MM.1S (cell line): ENCODE measurements at regions not wholly inside any gene's neighbourhood (a gene's known extent, or its start where the extent isn't known, plus 50 kb on each side); places are given as distances from the start of the nearest gene placed in this dataset.

ENCODE experiments used
- DNase-seq: peaks from one replicate; pipeline ENCODE4 v3.0.0-alpha.2; 2015
- H2AFZ ChIP-seq: fragments of 300-600 bp; sonication (generic); 2 replicates; pipeline ENCODE4 v1.6.0; 2016; ENCODE audit warnings: antibody characterized with exemption, low read length
- H3F3A ChIP-seq: fragments of 300-600 bp; sonication (generic); 2 replicates; pipeline ENCODE4 v1.6.1; 2016; ENCODE audit warnings: mild to moderate bottlenecking, antibody characterized with exemption, low read length, moderate library complexity, mixed read lengths; ENCODE audit not compliant: insufficient read depth
- H3K27ac ChIP-seq: fragments of 300-600 bp; sonication (generic); 2 replicates; pipeline ENCODE4 v1.5.1; 2016; ENCODE audit warnings: mild to moderate bottlenecking, low read length
- H3K27me3 ChIP-seq: fragments of 300-600 bp; sonication (generic); replicated peaks from 2 replicates; pipeline ENCODE4 v1.6.0; 2016; ENCODE audit warnings: low read length; ENCODE audit not compliant: insufficient read depth
- H3K36me3 ChIP-seq: fragments of 300-600 bp; sonication (generic); replicated peaks from 2 replicates; pipeline ENCODE4 v1.6.1; 2016; ENCODE audit warnings: mild to moderate bottlenecking, low read length, mixed read lengths; ENCODE audit not compliant: insufficient read depth
- H3K4me1 ChIP-seq: fragments of 300-600 bp; sonication (generic); 2 replicates; pipeline ENCODE4 v1.6.1; 2016; ENCODE audit warnings: low read length, mixed read lengths
- H3K4me2 ChIP-seq: fragments of 300-600 bp; sonication (generic); 2 replicates; pipeline ENCODE4 v1.6.0; 2016; ENCODE audit warnings: low read depth, low read length
- H3K4me3 ChIP-seq: fragments of 300-600 bp; sonication (generic); 2 replicates; pipeline ENCODE4 v1.5.1; 2016; ENCODE audit warnings: low read length, mixed read lengths
- H3K79me2 ChIP-seq: fragments of 300-600 bp; sonication (generic); 2 replicates; pipeline ENCODE4 v1.6.1; 2016; ENCODE audit warnings: mixed run types, low read length, mixed read lengths
- H3K9ac ChIP-seq: fragments of 300-600 bp; sonication (generic); 2 replicates; pipeline ENCODE4 v1.6.1; 2016; ENCODE audit warnings: low read length, mixed read lengths
- H3K9me2 ChIP-seq: fragments of 300-600 bp; sonication (generic); replicated peaks from 2 replicates; pipeline ENCODE4 v1.6.1; 2016; ENCODE audit warnings: mild to moderate bottlenecking, low read length, mixed read lengths; ENCODE audit not compliant: insufficient read depth
- H3K9me3 ChIP-seq: fragments of 300-600 bp; sonication (generic); replicated peaks from 2 replicates; pipeline ENCODE4 v1.6.1; 2016; ENCODE audit warnings: mild to moderate bottlenecking, low read length, mixed read lengths; ENCODE audit not compliant: insufficient read depth
- H4K20me1 ChIP-seq: fragments of 300-600 bp; sonication (generic); 2 replicates; pipeline ENCODE4 v1.6.1; 2016; ENCODE audit warnings: mild to moderate bottlenecking, low read length, moderate library complexity, mixed read lengths; ENCODE audit not compliant: insufficient read depth
- CTCF ChIP-seq: fragments of 300-600 bp; sonication (generic); IDR thresholded peaks from 2 replicates; pipeline ENCODE4 v1.5.1; 2016; ENCODE audit warnings: antibody characterized with exemption, low read length, mixed read lengths
- EZH2 ChIP-seq: fragments of 300-600 bp; sonication (generic); optimal IDR thresholded peaks from 2 replicates; pipeline ENCODE3; 2017; ENCODE audit warnings: low read depth, mild to moderate bottlenecking, antibody characterized with exemption, low read length, mixed read lengths
- EZH2phosphoT487 ChIP-seq: fragments of 300-600 bp; sonication (generic); IDR thresholded peaks from 2 replicates; pipeline ENCODE4 v1.6.1; 2018; ENCODE audit warnings: antibody characterized with exemption, low read length

- Histone ChIP-seq H3K27me3 (no peaks in the 10 kb centered on the region), H2AFZ (no peak overlapping the region), H3K79me2 (no peaks in the 10 kb centered on the region), H4K20me1 (no peaks in the 10 kb centered on the region), H3K27ac (no peak overlapping the region), H3K4me3 (no peak overlapping the region), H3K9ac (no peak overlapping the region), H3K9me3 (no peaks in the 10 kb centered on the region), H3F3A (no peaks in the 10 kb centered on the region), H3K9me2 (no peaks in the 10 kb centered on the region), H3K36me3 (no peaks in the 10 kb centered on the region), H3K4me1 (no peaks in the 10 kb centered on the region), H3K4me2 (no peak overlapping the region)
- DNase-seq = no peak
- TF ChIP-seq EZH2phosphoT487 = no peak
- no peak for TF ChIP-seq CTCF
- TF ChIP-seq EZH2 = no peak
Observed at GRCh38 chr1:21357161-21357560, 66.9 kb upstream of the ECE1 start.

DNA sequence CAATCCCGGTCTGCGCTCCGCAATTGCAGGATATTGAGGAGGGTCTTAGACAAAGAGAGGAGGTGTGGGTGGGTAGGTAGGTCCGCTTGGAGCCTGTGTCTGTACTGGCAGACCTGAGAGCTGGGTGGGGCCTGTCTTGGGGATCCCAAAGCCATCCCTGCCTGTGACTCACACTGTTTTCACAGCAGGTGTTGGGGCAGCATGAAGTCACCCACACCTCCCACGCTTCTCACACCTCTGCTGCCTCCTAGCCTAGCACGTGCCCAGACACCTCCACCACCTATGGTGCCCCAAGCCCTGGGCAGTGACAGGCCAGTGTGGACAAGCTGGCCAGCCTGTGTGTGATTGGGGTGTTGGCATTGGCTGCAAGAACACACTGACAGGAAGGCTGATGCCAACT, 65.7 kb upstream of the ECE1 start:
- no peaks in the 10 kb centered on the region for H3K9me3 ChIP-seq
- H3K9ac ChIP-seq = no peak overlapping the region
- H3K4me1 ChIP-seq = no peaks in the 10 kb centered on the region
- TF ChIP-seq EZH2phosphoT487 = no peak
- no peak for TF ChIP-seq CTCF
- TF ChIP-seq EZH2 = no peak
- H3F3A ChIP-seq = no peaks in the 10 kb centered on the region
- no peak overlapping the region for H3K4me3 ChIP-seq
- H3K36me3 ChIP-seq = no peaks in the 10 kb centered on the region
- H2AFZ ChIP-seq = no peak overlapping the region
- H3K27me3 ChIP-seq = no peaks in the 10 kb centered on the region
- no peak overlapping the region for H3K27ac ChIP-seq
- H3K79me2 ChIP-seq = no peaks in the 10 kb centered on the region
- H3K9me2 ChIP-seq = no peaks in the 10 kb centered on the region
- H4K20me1 ChIP-seq = no peaks in the 10 kb centered on the region
- no peak overlapping the region for H3K4me2 ChIP-seq
- DNase-seq = no peak

GRCh38 chr1:21352586-21352985, 62.3 kb upstream of the ECE1 start:
- no peak for DNase-seq
- H3K4me2 ChIP-seq = no peak overlapping the region
- H3K27ac ChIP-seq = no peak overlapping the region
- no peaks in the 10 kb centered on the region for H3K9me2 ChIP-seq
- no peak overlapping the region for H2AFZ ChIP-seq
- no peaks in the 10 kb centered on the region for H3F3A ChIP-seq
- no peak overlapping the region for H3K4me3 ChIP-seq
- no peaks in the 10 kb centered on the region for H3K9me3 ChIP-seq
- no peaks in the 10 kb centered on the region for H3K4me1 ChIP-seq
- no peaks in the 10 kb centered on the region for H3K36me3 ChIP-seq
- no peak for TF ChIP-seq EZH2
- no peak for TF ChIP-seq EZH2phosphoT487
- TF ChIP-seq CTCF = no peak
- H4K20me1 ChIP-seq = no peaks in the 10 kb centered on the region
- no peaks in the 10 kb centered on the region for H3K79me2 ChIP-seq
- H3K9ac ChIP-seq = no peak overlapping the region
- no peaks in the 10 kb centered on the region; the same call in 1 of the 2 replicates for H3K27me3 ChIP-seq
